H9 (cell line): ENCODE measurements at regions not wholly inside any gene's neighbourhood (a gene's known extent, or its start where the extent isn't known, plus 50 kb on each side); places are given as distances from the start of the nearest gene placed in this dataset.

ENCODE experiments used
- DNase-seq: peaks from one replicate; pipeline ENCODE4 v3.0.0-alpha.2; 2017
- H2AFZ ChIP-seq: one replicate; pipeline ENCODE4 v1.6.1; 2013; ENCODE audit warnings: mild to moderate bottlenecking, low read length, control low read depth, moderate library complexity
- H2AK5ac ChIP-seq: 2 replicates; pipeline ENCODE4 v1.6.1; 2013; ENCODE audit warnings: low read length, control low read depth, mixed read lengths; ENCODE audit not compliant: insufficient read length
- H2BK120ac ChIP-seq: one replicate; pipeline ENCODE4 v1.6.1; 2013; ENCODE audit warnings: low read depth, mild to moderate bottlenecking, low read length, control low read depth, inconsistent platforms; ENCODE audit not compliant: poor library complexity, severe bottlenecking
- H2BK12ac ChIP-seq: 2 replicates; pipeline ENCODE4 v1.6.1; 2013; ENCODE audit warnings: low read length, control low read depth, mixed read lengths, low read depth; ENCODE audit not compliant: insufficient read length
- H2BK15ac ChIP-seq: 2 replicates; pipeline ENCODE4 v1.6.1; 2013; ENCODE audit warnings: low read depth, low read length, control low read depth
- H2BK20ac ChIP-seq: one replicate; pipeline ENCODE4 v1.6.1; 2013; ENCODE audit warnings: low read depth, mild to moderate bottlenecking, low read length, control low read depth, inconsistent platforms; ENCODE audit not compliant: poor library complexity, severe bottlenecking
- H2BK5ac ChIP-seq: 2 replicates; pipeline ENCODE4 v1.6.1; 2013; ENCODE audit warnings: low read length, control low read depth, mixed read lengths; ENCODE audit not compliant: insufficient read length
- H3K14ac ChIP-seq: 2 replicates; pipeline ENCODE4 v1.6.1; 2013; ENCODE audit warnings: low read length, control low read depth; ENCODE audit not compliant: insufficient read depth
- H3K18ac ChIP-seq: 2 replicates; pipeline ENCODE4 v1.6.1; 2013; ENCODE audit warnings: low read depth, mild to moderate bottlenecking, mixed read lengths, low read length, control low read depth; ENCODE audit not compliant: insufficient read length
- H3K23ac ChIP-seq: 2 replicates; pipeline ENCODE4 v1.6.1; 2013; ENCODE audit warnings: low read length, control low read depth, mixed read lengths, low read depth; ENCODE audit not compliant: insufficient read length
- H3K23me2 ChIP-seq: 2 replicates; pipeline ENCODE4 v1.6.1; 2013; ENCODE audit warnings: low read depth, mild to moderate bottlenecking, mixed read lengths, low read length, control low read depth; ENCODE audit not compliant: insufficient read length, poor library complexity, severe bottlenecking
- H3K27ac ChIP-seq: 2 replicates; pipeline ENCODE4 v1.5.1; 2013; ENCODE audit warnings: low read length, control low read depth, mixed read lengths, low read depth; ENCODE audit not compliant: insufficient read length
- H3K27me3 ChIP-seq: 2 replicates; pipeline ENCODE4 v1.6.1; 2013; ENCODE audit warnings: low read length, control low read depth, inconsistent platforms; ENCODE audit not compliant: insufficient read depth
- H3K4ac ChIP-seq: 2 replicates; pipeline ENCODE4 v1.6.1; 2013; ENCODE audit warnings: low read depth, mild to moderate bottlenecking, control low read depth, inconsistent platforms, low read length, moderate library complexity
- H3K4me1 ChIP-seq: 2 replicates; pipeline ENCODE4 v1.6.1; 2013; ENCODE audit warnings: low read length, control low read depth, inconsistent platforms; ENCODE audit not compliant: insufficient read depth
- H3K4me2 ChIP-seq: 2 replicates; pipeline ENCODE4 v1.6.1; 2013; ENCODE audit warnings: low read length, control low read depth, mixed read lengths; ENCODE audit not compliant: insufficient read length, insufficient read depth
- H3K56ac ChIP-seq: 2 replicates; pipeline ENCODE4 v1.6.1; 2013; ENCODE audit warnings: low read depth, mild to moderate bottlenecking, mixed read lengths, low read length, control low read depth; ENCODE audit not compliant: insufficient read length
- H3K79me1 ChIP-seq: 2 replicates; pipeline ENCODE4 v1.6.1; 2013; ENCODE audit warnings: low read depth, mild to moderate bottlenecking, moderate library complexity, low read length, control low read depth, inconsistent platforms; ENCODE audit not compliant: insufficient read depth, poor library complexity, severe bottlenecking
- H3K79me2 ChIP-seq: 2 replicates; pipeline ENCODE4 v1.6.1; 2013; ENCODE audit warnings: low read length, control low read depth, inconsistent platforms; ENCODE audit not compliant: insufficient read depth
- H3K9ac ChIP-seq: 2 replicates; pipeline ENCODE4 v1.6.1; 2013; ENCODE audit warnings: low read length, control low read depth, mixed read lengths; ENCODE audit not compliant: insufficient read length; ENCODE audit errors: extremely low read depth
- H3K9me3 ChIP-seq: one replicate; pipeline ENCODE4 v1.6.1; 2013; ENCODE audit warnings: low read depth, low read length, inconsistent platforms; ENCODE audit not compliant: control insufficient read depth
- H3T11ph ChIP-seq: one replicate; pipeline ENCODE4 v1.6.1; 2013; ENCODE audit warnings: mild to moderate bottlenecking, low read length, control low read depth, inconsistent platforms
- H4K20me1 ChIP-seq: one replicate; pipeline ENCODE4 v1.6.1; 2013; ENCODE audit not compliant: control insufficient read depth, insufficient read length, insufficient read depth
- H4K5ac ChIP-seq: 2 replicates; pipeline ENCODE4 v1.6.1; 2013; ENCODE audit warnings: low read depth, mild to moderate bottlenecking, mixed read lengths, low read length, control low read depth; ENCODE audit not compliant: insufficient read length
- H4K8ac ChIP-seq: replicated peaks from 2 replicates; pipeline ENCODE4 v1.6.1; 2013; ENCODE audit warnings: low read length, control low read depth, mixed read lengths, low read depth; ENCODE audit not compliant: insufficient read length
- H4K91ac ChIP-seq: 2 replicates; pipeline ENCODE4 v1.6.1; 2013; ENCODE audit warnings: low read depth, mild to moderate bottlenecking, moderate library complexity, mixed read lengths, low read length, control low read depth; ENCODE audit not compliant: insufficient read length
- H3K27ac Mint-ChIP-seq, 3 experiments: 2 replicates in 2 of 3; 3 replicates in 1 of 3; pipeline ENCODE4 v1.8.0; 2020 to 2021; ENCODE audit warnings: mixed read lengths in 3 of 3, mild to moderate bottlenecking in 1 of 3, moderate library complexity in 1 of 3
- H3K27me3 Mint-ChIP-seq: 2 replicates; pipeline ENCODE4 v1.8.0; 2021; ENCODE audit warnings: low read depth, mild to moderate bottlenecking, moderate library complexity, mixed read lengths
- H3K36me3 Mint-ChIP-seq, 3 experiments: 2 replicates in 2 of 3; 3 replicates in 1 of 3; pipeline ENCODE4 v1.8.0; 2020 to 2021; ENCODE audit warnings: low read depth in 3 of 3, mixed read lengths in 3 of 3; ENCODE audit not compliant: insufficient read depth in 1 of 3
- H3K4me1 Mint-ChIP-seq, 2 experiments: 2 replicates each; pipeline ENCODE4 v1.8.0; 2020; ENCODE audit warnings: mixed read lengths in 2 of 2
- H3K4me3 Mint-ChIP-seq, 2 experiments: 2 replicates in 1 of 2; 3 replicates in 1 of 2; pipeline ENCODE4 v1.8.0; 2020 to 2021; ENCODE audit warnings: mild to moderate bottlenecking in 2 of 2, mixed read lengths in 2 of 2, moderate library complexity in 1 of 2
- H3K9me3 Mint-ChIP-seq, 2 experiments: 2 replicates in 1 of 2; 3 replicates in 1 of 2; pipeline ENCODE4 v1.8.0; 2020; ENCODE audit warnings: mild to moderate bottlenecking in 2 of 2, mixed read lengths in 2 of 2, moderate library complexity in 1 of 2
- CTCF ChIP-seq: fragments of 200-600 bp; sonication (generic); conservative IDR thresholded peaks from 3 replicates; pipeline ENCODE4 v1.8.0; 2021; ENCODE audit warnings: antibody characterized with exemption, mild to moderate bottlenecking
- WGBS: extraction: QIAGEN DNeasy Blood & Tissue Kit; methylation state at CpG from one replicate; pipeline ENCODE4 v1.1.7; 2013; ENCODE audit warnings: missing lambda C conversion rate, low lambda C conversion rate, mixed read lengths; ENCODE audit not compliant: insufficient read length; ENCODE audit errors: extremely low coverage; 5-methylcytosine and 5-hydroxymethylcytosine counted together

- no peak overlapping the region for H3K4me3 Mint-ChIP-seq
These were observed 111.5 kb upstream of the CDH4 start for GRCh38 chr20:61140576-61140975.

More at GRCh38 chr20:61140576-61140975, 111.5 kb upstream of the CDH4 start:
- H3K23me2 ChIP-seq: no peaks in the 10 kb centered on the region
- no peak overlapping the region for H2BK20ac ChIP-seq
- no peak overlapping the region for H3K4ac ChIP-seq
- no peak overlapping the region for H2BK12ac ChIP-seq
- no peak overlapping the region for H3K9ac ChIP-seq
- H3K9me3 ChIP-seq: no peaks in the 10 kb centered on the region
- no peak overlapping the region for H2BK15ac ChIP-seq
- H3K4me1 ChIP-seq: no peaks in the 10 kb centered on the region
- H2BK5ac ChIP-seq: no peak overlapping the region
- WGBS: no CpG with 5 or more reads among the region's 4 CpGs
- no peak overlapping the region for H2AK5ac ChIP-seq
- peaks cover 14% of the 10 kb centered on the region; the same call in 1 of the 2 replicates for H3K27me3 ChIP-seq
- no peak overlapping the region for H3K56ac ChIP-seq
- H4K8ac ChIP-seq: no peak overlapping the region
- no peak overlapping the region for H3K27ac ChIP-seq
- H3K4me2 ChIP-seq: no peak overlapping the region
- no peaks in the 10 kb centered on the region for H3K79me1 ChIP-seq
- no peak overlapping the region for H3T11ph ChIP-seq
- no peak overlapping the region for H2BK120ac ChIP-seq
- no peak for DNase-seq
- TF ChIP-seq CTCF: no peak
- peaks cover 9 to 12% of the 10 kb centered on the region in 2 experiments for H3K4me1 Mint-ChIP-seq
- peaks cover 0 to 4% of the 10 kb centered on the region in 2 experiments; a peak in 2 of 5 replicates for H3K9me3 Mint-ChIP-seq
- H2AFZ ChIP-seq: no peak overlapping the region
- no peak overlapping the region for H4K91ac ChIP-seq
- H3K14ac ChIP-seq: no peak overlapping the region
- no peaks in the 10 kb centered on the region for H3K79me2 ChIP-seq
- peak overlapping the region; percentile 58 for H3K18ac ChIP-seq
- peaks cover 86% of the 10 kb centered on the region for H3K27me3 Mint-ChIP-seq
- no peaks in the 10 kb centered on the region; a peak in 1 of 7 replicates for H3K36me3 Mint-ChIP-seq
- H4K5ac ChIP-seq: no peak overlapping the region
- H3K23ac ChIP-seq: no peak overlapping the region
- no peaks in the 10 kb centered on the region for H4K20me1 ChIP-seq
- H3K27ac Mint-ChIP-seq: no peak overlapping the region
